Left lung (tissue), 4 donors: ENCODE measurements at regions not wholly inside any gene's neighbourhood (a gene's known extent, or its start where the extent isn't known, plus 50 kb on each side); places are given as distances from the start of the nearest gene placed in this dataset.

ENCODE experiments used
- ATAC-seq: fragments of 200-7000 bp; cut with Tn5 transposase; one replicate; pipeline ENCODE4 v1.9.1; 2020; ENCODE audit warnings: moderate library complexity
- DNase-seq, 4 donors: peaks; one replicate each; pipeline ENCODE4 v3.0.0-alpha.2; 2013 to 2020
- H3K27ac ChIP-seq, 2 donors: fragments of 200-600 bp; sonication (generic) in 1 of 2; one replicate each; pipeline versions ENCODE4 v1.5.0 to v1.8.0; 2020 to 2021
- H3K27me3 ChIP-seq, 2 donors: fragments of 200-600 bp; sonication (generic) in 1 of 2; one replicate each; pipeline versions ENCODE4 v1.5.0 to v1.8.0; 2020 to 2021
- H3K36me3 ChIP-seq, 2 donors: fragments of 200-600 bp; sonication (generic) in 1 of 2; one replicate each; pipeline versions ENCODE4 v1.5.0 to v1.8.0; 2020 to 2021
- H3K4me1 ChIP-seq, 2 donors: fragments of 200-600 bp; one replicate each; pipeline ENCODE4 v1.8.0; 2021
- H3K4me3 ChIP-seq, 2 donors: fragments of 200-600 bp; sonication (generic) in 1 of 2; one replicate each; pipeline versions ENCODE4 v1.5.0 to v1.8.0; 2020 to 2021; ENCODE audit warnings: mild to moderate bottlenecking in 1 of 2
- H3K9me3 ChIP-seq, 2 donors: fragments of 200-600 bp; sonication (generic) in 1 of 2; one replicate each; pipeline versions ENCODE4 v1.5.0 to v1.8.0; 2020 to 2021
- intact Hi-C, 2 donors: fragments of 100-400 bp; cut with DNase I; formaldehyde crosslinking; loops; one replicate each; pipeline versions ENCODE4 v1.11.2 to v1.14.2; 2022
- TF ChIP-seq, protein P1 (sequence below), 2 donors: fragments of 200-600 bp; sonication (generic) in 1 of 2; IDR thresholded peaks; one replicate each; pipeline versions ENCODE4 v1.5.0 to v1.8.0; 2021; ENCODE audit warnings: antibody characterized with exemption in 2 of 2
- donor health status: DM: no; HTN: yes; CAD: no.
- donor health status: DM: no; HTN: no; CAD: no.

DNA sequence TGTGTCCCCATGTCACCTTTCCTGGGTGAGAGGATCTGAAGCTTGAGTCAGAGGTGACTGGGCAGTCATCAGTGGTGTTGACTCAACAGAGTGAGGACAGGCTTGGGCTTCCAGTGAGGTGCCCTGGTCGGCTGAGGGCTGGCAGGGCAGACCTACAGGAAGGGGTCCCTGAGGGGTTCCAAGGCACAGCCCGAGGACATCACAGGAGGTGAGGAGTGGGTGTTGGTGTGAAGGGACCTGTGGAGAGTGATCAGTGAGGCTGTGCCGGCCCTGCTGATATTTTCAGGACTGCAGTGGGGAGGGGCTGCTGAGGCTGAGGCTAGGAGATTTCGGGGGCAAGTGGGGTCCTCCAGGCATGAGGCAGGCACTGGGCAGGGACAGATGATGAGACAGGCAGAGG, 545.5 kb downstream of the TCERG1L start:
- TF ChIP-seq, protein P1, sequence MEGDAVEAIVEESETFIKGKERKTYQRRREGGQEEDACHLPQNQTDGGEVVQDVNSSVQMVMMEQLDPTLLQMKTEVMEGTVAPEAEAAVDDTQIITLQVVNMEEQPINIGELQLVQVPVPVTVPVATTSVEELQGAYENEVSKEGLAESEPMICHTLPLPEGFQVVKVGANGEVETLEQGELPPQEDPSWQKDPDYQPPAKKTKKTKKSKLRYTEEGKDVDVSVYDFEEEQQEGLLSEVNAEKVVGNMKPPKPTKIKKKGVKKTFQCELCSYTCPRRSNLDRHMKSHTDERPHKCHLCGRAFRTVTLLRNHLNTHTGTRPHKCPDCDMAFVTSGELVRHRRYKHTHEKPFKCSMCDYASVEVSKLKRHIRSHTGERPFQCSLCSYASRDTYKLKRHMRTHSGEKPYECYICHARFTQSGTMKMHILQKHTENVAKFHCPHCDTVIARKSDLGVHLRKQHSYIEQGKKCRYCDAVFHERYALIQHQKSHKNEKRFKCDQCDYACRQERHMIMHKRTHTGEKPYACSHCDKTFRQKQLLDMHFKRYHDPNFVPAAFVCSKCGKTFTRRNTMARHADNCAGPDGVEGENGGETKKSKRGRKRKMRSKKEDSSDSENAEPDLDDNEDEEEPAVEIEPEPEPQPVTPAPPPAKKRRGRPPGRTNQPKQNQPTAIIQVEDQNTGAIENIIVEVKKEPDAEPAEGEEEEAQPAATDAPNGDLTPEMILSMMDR (IDR thresholded peaks at IDR 0.05): no peak
- peaks cover 0 to 23% of the 10 kb centered on the region in 2 donors for H3K9me3 ChIP-seq
- H3K27ac ChIP-seq: no peak overlapping the region
- H3K4me1 ChIP-seq: no peaks in the 10 kb centered on the region
- H3K4me3 ChIP-seq: no peak overlapping the region
- H3K36me3 ChIP-seq: no peaks in the 10 kb centered on the region
- peaks cover 0 to 10% of the 10 kb centered on the region in 2 donors for H3K27me3 ChIP-seq
- no peak for ATAC-seq
- intact Hi-C loops: no loop called here
- DNase-seq: peak in 1 of 4 donors; percentile 27

DNA sequence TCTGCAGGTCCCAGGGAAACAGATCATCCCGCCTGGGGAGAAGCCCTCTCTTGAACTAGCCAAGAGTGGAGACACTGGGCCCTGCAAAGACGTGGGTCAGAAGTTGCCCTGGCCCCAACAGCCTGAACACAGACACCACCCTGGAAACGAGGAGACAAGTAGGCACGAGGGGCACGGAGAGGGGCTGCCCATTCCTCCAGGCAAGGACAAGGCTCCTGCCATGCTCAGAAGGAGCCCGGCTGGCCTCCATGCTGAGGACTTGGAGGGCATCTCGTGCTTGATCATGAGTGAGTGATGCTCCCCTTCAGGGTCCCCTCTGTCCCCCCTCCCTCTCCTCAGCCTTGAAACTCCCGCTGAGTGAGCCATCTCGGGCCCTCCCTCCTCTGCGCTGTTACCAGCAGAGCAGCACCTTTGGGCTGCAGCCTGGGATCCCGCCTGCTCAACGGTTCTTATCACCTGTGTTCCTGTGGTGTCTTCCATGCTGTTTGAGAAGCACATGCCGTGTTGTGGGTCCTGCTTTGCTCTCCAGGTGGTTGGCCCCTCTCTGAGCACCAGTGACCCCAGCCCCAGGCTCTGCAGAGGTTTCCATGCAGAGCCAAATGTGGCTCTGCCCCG, 544.3 kb downstream of the TCERG1L start:
- peak in 1 of 4 donors; percentile 16 for DNase-seq
- no peaks in the 10 kb centered on the region for H3K4me1 ChIP-seq
- intact Hi-C loops: no loop called here
- H3K27ac ChIP-seq: no peak overlapping the region
- peaks cover 0 to 23% of the 10 kb centered on the region in 2 donors for H3K9me3 ChIP-seq
- TF ChIP-seq, protein P1 (IDR thresholded peaks at IDR 0.05): no peak
- no peaks in the 10 kb centered on the region for H3K36me3 ChIP-seq
- H3K27me3 ChIP-seq: peaks cover 0 to 12% of the 10 kb centered on the region in 2 donors
- no peak for ATAC-seq
- H3K4me3 ChIP-seq: no peak overlapping the region

DNA sequence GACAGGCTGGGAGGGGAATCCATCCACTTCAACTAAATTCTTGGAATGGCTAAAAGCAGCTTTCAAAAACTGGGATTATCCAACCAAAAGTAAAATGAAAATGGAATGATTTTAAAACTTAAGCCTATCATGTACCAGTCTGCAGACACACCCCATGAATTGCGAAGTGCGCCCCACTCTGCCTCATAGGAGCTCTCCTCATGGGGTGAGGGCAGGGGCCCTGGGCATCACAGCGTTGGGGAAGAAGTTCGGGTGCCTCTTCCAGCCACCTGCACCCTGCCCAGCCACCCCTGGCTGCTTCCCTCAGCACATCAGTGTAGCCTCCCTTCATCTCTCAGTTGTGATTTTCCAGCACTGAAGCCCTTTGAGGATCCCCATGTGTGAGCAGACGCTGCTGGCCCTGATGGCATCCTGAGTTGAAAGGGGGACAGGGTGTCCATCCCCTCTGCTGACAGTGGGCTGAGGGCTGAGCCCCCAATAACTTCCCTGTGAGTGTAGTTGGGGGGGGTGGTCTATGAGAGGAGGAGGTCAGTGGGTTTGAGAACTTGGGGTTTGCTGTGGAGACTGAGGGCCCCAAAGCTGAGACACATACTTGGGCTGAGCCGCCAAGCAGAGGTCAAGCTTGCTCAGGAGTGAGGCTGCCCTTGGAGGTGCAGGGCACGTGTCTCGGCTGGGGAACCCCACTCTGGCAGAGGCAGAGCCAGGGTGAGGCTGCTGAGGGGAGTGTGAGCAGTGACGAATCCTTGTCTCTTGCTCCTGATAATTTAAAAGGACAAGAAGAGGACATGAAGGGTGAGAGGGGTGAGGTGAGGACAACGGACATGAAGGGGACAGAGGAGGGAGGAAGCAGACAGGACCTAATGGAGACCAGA, 542.1 kb downstream of the TCERG1L start:
- intact Hi-C loops: no loop called here
- ATAC-seq (no peak), DNase-seq (peak in 1 of 4 donors; percentile 13)
- Histone ChIP-seq H3K4me1 (no peaks in the 10 kb centered on the region), H3K27me3 (peaks cover 0 to 30% of the 10 kb centered on the region in 2 donors), H3K9me3 (peaks cover 0 to 23% of the 10 kb centered on the region in 2 donors), H3K27ac (no peak overlapping the region), H3K36me3 (no peaks in the 10 kb centered on the region), H3K4me3 (no peak overlapping the region)
- TF ChIP-seq, protein P1 (IDR thresholded peaks at IDR 0.05): no peak

DNA sequence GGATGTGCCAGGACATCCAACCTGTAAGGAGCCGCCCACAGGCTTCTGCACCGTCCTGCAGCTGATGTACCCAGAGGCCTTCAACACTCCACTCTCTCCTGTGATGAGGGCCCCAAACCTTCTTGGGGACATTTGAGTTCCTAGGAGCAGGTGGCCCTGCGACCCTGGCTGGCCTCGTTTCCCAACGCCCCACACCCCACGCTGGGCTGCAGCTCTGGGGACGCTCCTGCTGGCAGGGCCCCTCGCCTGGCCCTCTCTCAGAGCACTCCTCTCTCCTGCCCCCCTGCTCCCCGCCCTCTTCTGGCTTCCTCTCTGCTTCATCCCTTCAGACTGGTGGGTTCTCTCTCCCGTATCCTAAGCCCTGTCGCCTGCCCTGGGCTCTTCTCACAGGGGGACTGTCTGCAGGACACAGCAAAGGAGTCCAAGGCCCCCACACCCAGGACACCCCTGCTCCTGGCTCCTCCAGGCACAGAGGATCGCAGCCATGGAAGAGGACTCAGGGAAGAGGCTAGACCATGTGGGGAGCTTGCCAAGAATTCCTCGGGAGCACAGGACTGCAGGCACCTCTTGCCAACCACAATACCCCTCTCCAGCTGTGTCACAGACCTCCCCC, 541.4 kb downstream of the TCERG1L start:
- peaks cover 0 to 18% of the 10 kb centered on the region in 2 donors for H3K9me3 ChIP-seq
- H3K4me1 ChIP-seq: no peaks in the 10 kb centered on the region
- H3K27me3 ChIP-seq: peaks cover 0 to 37% of the 10 kb centered on the region in 2 donors
- TF ChIP-seq, protein P1 (IDR thresholded peaks at IDR 0.05): no peak
- H3K36me3 ChIP-seq: no peaks in the 10 kb centered on the region
- no peak overlapping the region for H3K4me3 ChIP-seq
- ATAC-seq: no peak
- H3K27ac ChIP-seq: no peak overlapping the region
- intact Hi-C loops: no loop called here
- DNase-seq: no peak

DNA sequence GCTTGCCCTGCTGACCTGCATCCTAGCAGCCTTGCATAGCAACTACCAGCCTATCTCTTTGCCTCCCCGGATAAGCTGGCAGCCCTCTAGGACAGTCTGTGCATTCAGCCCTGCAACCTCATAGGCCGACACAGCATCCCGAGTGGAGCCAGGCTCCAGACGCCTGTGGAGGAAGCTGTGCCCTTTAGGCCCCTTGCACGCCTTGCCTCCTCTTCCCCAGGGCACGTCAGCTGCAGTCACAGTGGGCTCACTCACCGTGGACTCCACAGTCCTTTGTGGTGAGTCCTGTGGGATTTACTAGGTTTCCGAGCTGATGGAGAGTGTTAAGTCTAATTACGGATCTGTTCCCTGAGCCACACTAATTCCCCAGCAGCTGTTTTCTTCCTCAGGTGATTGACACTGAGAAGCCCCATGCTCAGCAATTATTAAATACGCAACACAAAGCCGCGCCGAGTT, 540.0 kb downstream of the TCERG1L start:
- ATAC-seq: no peak

More for the DNA sequence above, 540.0 kb downstream of the TCERG1L start:
- H3K9me3 ChIP-seq: peaks cover 0 to 18% of the 10 kb centered on the region in 2 donors
- no peak overlapping the region for H3K4me3 ChIP-seq
- no peak for DNase-seq
- H3K4me1 ChIP-seq: no peaks in the 10 kb centered on the region
- H3K27me3 ChIP-seq: peaks cover 0 to 45% of the 10 kb centered on the region in 2 donors
- H3K36me3 ChIP-seq: no peaks in the 10 kb centered on the region
- no peak overlapping the region for H3K27ac ChIP-seq
- intact Hi-C loops: no loop called here
- TF ChIP-seq, protein P1 (IDR thresholded peaks at IDR 0.05): no peak
